Spleen (tissue), 11 donors: ENCODE measurements at regions not wholly inside any gene's neighbourhood (a gene's known extent, or its start where the extent isn't known, plus 50 kb on each side); places are given as distances from the start of the nearest gene placed in this dataset.

Experiments used
- DNase-seq: peaks from one replicate; pipeline ENCODE4 v3.0.0-alpha.2; 2020
- H3K27ac ChIP-seq, 8 donors: fragments of 200-600 bp; sonication (generic) in 7 of 8; 1 replicate in 4 of 8; 2 replicates in 4 of 8; pipeline versions ENCODE4 v1.5.0 to v1.8.0; 2016 to 2021; ENCODE audit warnings: inconsistent platforms in 4 of 8, mild to moderate bottlenecking in 4 of 8, moderate library complexity in 1 of 8
- H3K27me3 ChIP-seq, 7 donors: fragments of 200-600 bp; sonication (generic) in 6 of 7; replicated peaks in 1 of 7; 1 replicate in 4 of 7; 2 replicates in 3 of 7; pipeline versions ENCODE4 v1.5.0 to v1.8.0; 2016 to 2021; ENCODE audit warnings: inconsistent platforms in 3 of 7, mild to moderate bottlenecking in 1 of 7
- H3K36me3 ChIP-seq, 6 donors: fragments of 200-600 bp; sonication (generic) in 5 of 6; 1 replicate in 4 of 6; 2 replicates in 2 of 6; pipeline versions ENCODE4 v1.5.0 to v1.8.0; 2016 to 2021; ENCODE audit warnings: inconsistent platforms in 2 of 6
- H3K4me1 ChIP-seq, 6 donors: fragments of 200-600 bp; sonication (generic) in 5 of 6; 1 replicate in 3 of 6; 2 replicates in 3 of 6; pipeline versions ENCODE4 v1.5.0 to v1.8.0; 2016 to 2021; ENCODE audit warnings: inconsistent platforms in 3 of 6
- H3K4me3 ChIP-seq, 8 donors: fragments of 200-600 bp; sonication (generic) in 7 of 8; 1 replicate in 4 of 8; 2 replicates in 4 of 8; pipeline versions ENCODE4 v1.5.0 to v1.8.0; 2016 to 2021; ENCODE audit warnings: inconsistent platforms in 4 of 8, mild to moderate bottlenecking in 4 of 8, moderate library complexity in 2 of 8
- H3K9me3 ChIP-seq, 8 donors: fragments of 200-600 bp; sonication (generic) in 7 of 8; 1 replicate in 4 of 8; 2 replicates in 4 of 8; pipeline versions ENCODE4 v1.5.0 to v1.8.0; 2016 to 2021; ENCODE audit warnings: inconsistent platforms in 4 of 8
- CTCF ChIP-seq, 11 experiments: fragments of 200-600 bp in 7 of 11; fragments of 450-650 bp in 4 of 11; sonication (generic) in 4 of 11; IDR thresholded peaks in 8 of 11; conservative IDR thresholded peaks in 3 of 11; 1 replicate in 7 of 11; 2 replicates in 4 of 11; pipeline versions ENCODE4 v1.4.0 to v1.8.0; 2016 to 2021; ENCODE audit warnings: antibody characterized with exemption in 11 of 11, inconsistent platforms in 4 of 11, mild to moderate bottlenecking in 1 of 11
- POLR2A ChIP-seq, 3 donors: fragments of 450-650 bp; IDR thresholded peaks; one replicate each; pipeline ENCODE4 v1.5.1; 2017; ENCODE audit warnings: antibody characterized with exemption in 3 of 3, mild to moderate bottlenecking in 1 of 3
- POLR2AphosphoS5 ChIP-seq, 3 donors: sonication (generic); formaldehyde crosslinking; IDR thresholded peaks; one replicate each; pipeline ENCODE4 v1.5.1; 2017; ENCODE audit warnings: antibody characterized with exemption in 3 of 3
- WGBS, 5 donors: extraction: QIAGEN DNeasy Blood & Tissue Kit in 3 of 5; methylation state at CpG; one replicate each; pipeline versions ENCODE4 v1.1.5 to v1.1.7; 2013 to 2018; 5-methylcytosine and 5-hydroxymethylcytosine counted together
- intact Hi-C: fragments of 100-400 bp; cut with DNase I; formaldehyde crosslinking; loops from one replicate; pipeline ENCODE4 v1.15.0; 2023; ENCODE audit warnings: low total_unique reads
- donor health status: healthy with polysubstance abuse.
- donor health status: DM: no; HTN: no; CAD: no; lungs with moderate emphysema.
- donor health status: DM: no; HTN: no; CAD: no.
- donor health status: Bipolar disorder and iron deficiency.
- donor health status: healthy.
- donor health status: DM: no; HTN: no; CAD: no.
- donor health status: DM: yes; HTN: yes; CAD: no.

DNA sequence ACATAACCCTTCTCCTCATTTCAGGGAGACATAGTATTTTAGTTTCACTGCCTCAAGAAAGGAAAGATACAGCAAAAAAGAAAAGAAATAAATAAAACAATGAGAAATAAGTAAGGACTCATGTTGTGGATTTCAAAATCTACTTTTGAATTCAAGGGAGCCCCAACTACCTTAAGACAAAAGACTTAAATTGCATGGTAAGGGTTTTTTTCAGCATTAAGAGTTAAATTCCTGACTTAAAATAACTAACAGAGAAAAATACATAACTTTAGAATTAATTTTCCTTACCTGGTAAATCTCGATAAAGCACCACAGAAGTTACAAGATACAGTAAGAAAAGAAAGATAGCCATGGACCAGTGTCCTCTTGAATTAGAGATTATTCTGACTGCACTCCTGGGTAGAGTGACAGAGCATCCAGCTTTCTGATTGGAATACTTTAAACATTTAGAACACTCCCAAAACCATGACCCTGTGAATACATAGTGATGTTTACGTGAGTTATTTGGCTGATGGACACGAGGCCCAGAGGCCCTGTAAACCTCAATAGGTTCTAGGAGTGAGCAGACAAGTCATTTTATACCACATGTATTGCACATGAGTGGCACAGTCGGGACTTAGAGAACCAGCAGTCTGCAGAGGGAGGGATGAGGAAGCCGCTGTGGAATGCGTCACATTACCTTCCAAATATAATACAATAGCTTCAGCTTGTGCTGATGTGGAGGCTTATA lies 292.5 kb upstream of the SEMA3C start:
- WGBS, 5 donors = 58 to 73% (median 62%) methylated on average over 6 of the region's 6 CpGs
- no peak for DNase-seq
- no peak for TF ChIP-seq POLR2A (IDR thresholded peaks at IDR 0.05)
- no peak for TF ChIP-seq CTCF (IDR thresholded peaks at IDR 0.05 in 8 of 11, conservative IDR thresholded peaks at IDR 0.05 in 3 of 11)
- TF ChIP-seq POLR2AphosphoS5 (IDR thresholded peaks at IDR 0.05) = no peak
- H3K27me3 ChIP-seq = no peaks in the 10 kb centered on the region
- no peak overlapping the region for H3K27ac ChIP-seq
- intact Hi-C loops = no loop called here
- H3K4me3 ChIP-seq = no peak overlapping the region
- no peaks in the 10 kb centered on the region for H3K36me3 ChIP-seq
- no peaks in the 10 kb centered on the region for H3K9me3 ChIP-seq
- peaks cover 0 to 10% (median 0%) of the 10 kb centered on the region in 6 donors for H3K4me1 ChIP-seq

DNA sequence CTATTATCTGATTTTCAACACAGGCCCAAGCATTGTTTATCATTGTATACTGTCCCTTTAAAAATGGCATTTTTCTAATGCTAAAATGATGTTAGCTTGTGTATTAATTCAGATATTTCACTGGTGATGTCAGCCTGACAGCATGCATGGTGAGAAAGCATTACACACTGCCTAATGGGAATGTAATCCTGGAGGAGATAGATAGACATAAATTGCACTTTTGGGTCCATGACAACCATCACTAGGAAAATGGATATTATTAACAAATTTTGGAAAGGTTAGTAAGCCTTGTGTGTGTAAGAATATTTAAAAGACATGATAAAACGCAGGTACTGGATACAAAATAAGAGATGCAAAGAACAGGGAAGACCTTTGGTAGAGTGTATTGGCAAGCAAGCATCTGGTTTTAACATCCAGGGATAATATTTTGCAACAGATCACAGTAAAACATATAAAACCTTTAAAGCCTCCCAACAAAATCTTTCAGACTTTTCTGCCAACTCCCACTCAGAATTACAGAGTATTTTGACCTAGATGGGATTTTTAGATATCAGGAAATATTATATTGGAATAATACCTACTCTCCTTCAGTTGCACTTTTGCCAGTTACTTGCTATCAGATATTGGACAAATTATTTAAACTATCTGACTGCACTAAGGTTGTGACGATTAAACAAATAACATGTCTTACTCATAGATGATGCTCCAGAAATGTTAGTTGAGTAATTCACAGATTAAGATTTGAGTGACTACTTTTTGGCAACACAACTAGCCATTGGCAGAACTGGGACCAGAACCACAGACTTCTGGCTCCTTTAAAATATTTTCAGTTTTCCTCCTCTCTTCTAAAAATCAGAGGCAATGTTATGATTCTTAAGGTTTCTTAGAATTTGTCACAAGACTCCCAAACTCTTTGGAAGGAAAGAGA lies 291.6 kb upstream of the SEMA3C start:
- H3K4me3 ChIP-seq = no peak overlapping the region
- 73 to 84% (median 79%) methylated on average over 2 of the region's 2 CpGs for WGBS, 5 donors
- H3K36me3 ChIP-seq = no peaks in the 10 kb centered on the region
- no peak overlapping the region for H3K27ac ChIP-seq
- no peaks in the 10 kb centered on the region for H3K27me3 ChIP-seq
- intact Hi-C loops = no loop called here
- no peak for DNase-seq
- no peaks in the 10 kb centered on the region for H3K9me3 ChIP-seq
- H3K4me1 ChIP-seq = peaks cover 0 to 10% (median 0%) of the 10 kb centered on the region in 6 donors
- TF ChIP-seq CTCF (IDR thresholded peaks at IDR 0.05 in 8 of 11, conservative IDR thresholded peaks at IDR 0.05 in 3 of 11) (no peak), POLR2A (IDR thresholded peaks at IDR 0.05) (no peak), POLR2AphosphoS5 (IDR thresholded peaks at IDR 0.05) (no peak)

DNA sequence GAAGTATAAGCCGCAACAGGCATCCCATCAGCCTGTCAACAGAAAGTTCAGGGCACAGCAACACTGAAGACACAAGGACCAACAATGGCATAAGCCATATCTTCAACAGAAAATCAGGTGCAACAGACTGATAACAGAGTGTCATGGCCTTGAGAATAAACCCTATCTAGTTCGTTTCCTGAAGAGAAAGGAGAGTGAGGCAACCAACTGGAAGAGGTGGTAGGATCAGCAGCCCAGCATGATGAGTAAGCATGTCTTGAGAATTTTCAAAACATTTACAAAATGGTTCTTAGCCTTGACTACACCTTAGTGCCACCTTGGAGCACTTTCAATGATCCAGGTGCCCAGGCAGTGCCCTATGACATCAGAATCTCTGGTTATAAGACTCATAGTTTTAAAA lies 290.2 kb upstream of the SEMA3C start:
- TF ChIP-seq POLR2AphosphoS5 (IDR thresholded peaks at IDR 0.05) = no peak
- TF ChIP-seq POLR2A (IDR thresholded peaks at IDR 0.05) = no peak
- no peak for TF ChIP-seq CTCF (IDR thresholded peaks at IDR 0.05 in 8 of 11, conservative IDR thresholded peaks at IDR 0.05 in 3 of 11)
- no peaks in the 10 kb centered on the region for H3K36me3 ChIP-seq
- intact Hi-C loops = no loop called here
- H3K4me3 ChIP-seq = no peak overlapping the region
- WGBS, 5 donors = 58 to 78% (median 72%) methylated on average over 2 of the region's 2 CpGs
- no peaks in the 10 kb centered on the region for H3K27me3 ChIP-seq
- H3K27ac ChIP-seq = no peak overlapping the region
- H3K4me1 ChIP-seq = peaks cover 0 to 10% (median 0%) of the 10 kb centered on the region in 6 donors
- no peaks in the 10 kb centered on the region for H3K9me3 ChIP-seq
- DNase-seq = no peak

DNA sequence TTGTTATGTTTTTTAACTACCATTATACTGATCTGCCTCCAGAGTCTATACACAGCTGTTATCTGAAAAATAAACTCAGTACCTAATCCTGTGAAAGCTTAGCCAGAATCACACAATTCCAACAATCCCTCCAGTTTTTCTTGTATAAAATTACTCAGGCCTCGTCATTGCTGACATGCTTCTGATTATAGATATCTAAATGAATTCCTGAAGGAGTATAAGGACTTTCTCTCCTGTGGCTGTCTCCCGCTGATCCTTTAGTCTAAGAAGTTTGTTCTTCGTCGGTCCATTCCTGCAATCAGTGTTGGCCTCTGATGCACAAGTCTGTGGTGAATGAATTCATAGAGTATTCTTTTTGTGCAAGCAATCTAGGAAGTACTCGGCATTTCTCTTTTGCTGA lies 288.9 kb upstream of the SEMA3C start:
- no peaks in the 10 kb centered on the region for H3K9me3 ChIP-seq
- TF ChIP-seq POLR2A (IDR thresholded peaks at IDR 0.05) = no peak
- peaks cover 0 to 10% (median 0%) of the 10 kb centered on the region in 6 donors for H3K4me1 ChIP-seq
- no peaks in the 10 kb centered on the region for H3K36me3 ChIP-seq
- H3K27me3 ChIP-seq = no peaks in the 10 kb centered on the region
- intact Hi-C loops = no loop called here
- 78 to 95% (median 91%) methylated on average over 5 of the region's 5 CpGs for WGBS, 5 donors
- no peak overlapping the region for H3K27ac ChIP-seq
- no peak for DNase-seq
- H3K4me3 ChIP-seq = no peak overlapping the region
